ENCODE measurements at regions not wholly inside any gene's neighbourhood (a gene's known extent, or its start where the extent isn't known, plus 50 kb on each side); places are given as distances from the start of the nearest gene placed in this dataset.

DNA sequence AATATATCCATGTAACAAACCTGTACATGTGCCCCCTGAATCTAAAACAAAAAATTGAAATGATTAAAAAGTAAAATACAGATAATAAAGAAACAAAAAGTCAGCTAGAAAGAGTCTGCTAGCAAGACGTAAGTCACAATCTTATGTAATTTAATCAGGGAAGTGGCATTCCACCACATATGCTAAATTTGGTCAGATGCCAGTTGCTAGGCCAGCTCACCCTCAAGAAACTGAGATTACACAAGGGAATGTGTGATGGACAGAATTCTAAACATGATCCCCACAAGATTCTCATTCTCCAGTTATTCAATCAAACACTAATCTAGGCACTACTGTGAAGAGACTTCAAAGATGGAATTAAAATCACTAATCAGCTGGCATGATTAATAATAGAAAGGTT, 689.3 kb downstream of the CENPC start:
- TF ChIP-seq EP300 (IDR thresholded peaks at IDR 0.05) = no peak
- no peak for TF ChIP-seq CTCF (IDR thresholded peaks at IDR 0.05)
